ENCODE measurements at regions not wholly inside any gene's neighbourhood (a gene's known extent, or its start where the extent isn't known, plus 50 kb on each side); places are given as distances from the start of the nearest gene placed in this dataset.
"Not testable (repeated sequence)": the region's sequence is repeated elsewhere in the genome, so short reads cannot be mapped to it uniquely, and the experiment has no call there.

DNA sequence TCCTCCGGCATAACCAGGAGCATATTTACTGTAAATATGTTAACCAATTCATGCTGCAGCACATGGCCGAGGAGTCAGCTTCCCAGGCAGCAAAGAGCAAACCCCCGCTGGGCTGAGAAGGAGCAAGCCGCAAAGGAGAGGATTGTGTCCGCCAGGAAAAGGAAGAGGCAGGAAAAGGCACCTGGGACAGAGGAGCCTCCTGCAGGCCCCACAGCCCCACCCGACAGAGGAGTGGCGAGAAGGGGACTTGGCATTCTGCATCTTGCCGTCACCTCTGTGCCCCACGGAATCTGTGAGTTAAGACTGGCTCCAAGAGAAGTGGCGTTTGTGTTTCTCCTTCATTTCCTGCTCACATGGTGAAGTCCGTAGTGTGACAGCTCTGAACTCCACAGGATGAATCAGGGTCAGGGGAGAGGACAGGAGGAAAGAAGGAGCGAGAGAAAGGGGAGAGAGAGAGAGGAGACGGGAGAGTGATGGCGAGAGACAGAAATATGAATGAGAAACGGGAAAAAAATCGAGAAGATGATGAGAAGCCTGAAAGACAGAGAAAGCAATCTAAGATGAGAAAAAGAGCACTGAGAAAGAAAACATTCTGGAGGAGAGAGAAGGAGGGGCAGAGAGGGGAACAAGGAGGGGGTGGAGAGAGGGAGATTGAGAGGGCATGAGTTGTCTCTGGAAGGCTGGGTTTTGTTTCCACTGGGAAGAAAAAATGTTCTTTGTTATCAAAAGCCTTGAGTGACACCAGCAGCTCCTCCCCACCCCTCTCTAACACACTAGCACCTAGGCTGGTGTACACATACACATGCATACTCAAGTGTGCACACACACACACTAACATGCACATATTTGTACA lies 489.6 kb downstream of the MN1 start:
- DNase-seq (ENCODE audit: low read depth), result peak; percentile 20

DNA sequence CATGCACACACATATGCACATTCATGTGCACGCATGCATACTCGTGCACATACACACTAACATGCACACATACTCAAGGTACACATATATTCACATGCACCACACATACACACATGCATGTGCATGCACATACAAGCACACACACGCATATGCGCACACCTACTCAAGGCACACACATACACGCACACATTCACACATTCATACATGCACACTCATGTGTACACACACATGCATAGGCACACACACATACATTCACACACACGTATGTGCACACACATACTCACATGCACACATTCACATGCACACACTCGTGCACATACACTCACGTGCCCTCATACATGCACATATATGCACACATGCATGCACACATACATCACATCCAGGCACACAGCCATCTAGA lies 489.0 kb downstream of the MN1 start:
- no peak for DNase-seq (ENCODE audit: low read depth)

GRCh38 chr22:27312966-27313855 lies 488.3 kb downstream of the MN1 start:
- DNase-seq (ENCODE audit: low read depth), result no peak

DNA sequence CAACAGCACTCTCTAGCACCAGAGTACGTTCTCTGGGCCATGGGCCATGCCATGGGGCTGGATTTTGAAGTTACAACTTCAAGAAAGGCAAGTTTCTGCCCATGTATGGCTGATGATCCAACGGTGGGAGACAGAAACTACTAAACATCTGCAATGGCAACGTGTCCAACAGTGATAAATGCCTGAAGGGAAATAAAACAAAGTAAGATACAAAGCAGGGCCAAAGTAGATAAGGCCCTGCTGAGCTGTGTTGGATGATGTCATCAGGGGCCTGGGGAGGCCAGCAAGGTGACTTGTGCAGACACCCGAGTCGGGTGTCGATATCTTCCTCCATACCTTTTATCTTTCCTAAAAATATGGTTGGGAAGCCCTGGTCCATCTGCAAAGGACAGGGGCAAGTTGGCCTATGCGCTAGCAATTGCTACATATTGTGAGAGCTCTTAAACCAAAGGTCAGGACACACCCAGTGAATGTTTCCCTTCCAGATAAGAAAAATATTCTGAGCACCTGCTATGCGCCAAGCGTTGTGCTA lies 487.2 kb downstream of the MN1 start:
- no peak for DNase-seq (ENCODE audit: low read depth)

GRCh38 chr22:27315833-27316232 lies 485.7 kb downstream of the MN1 start:
- no peak for DNase-seq (ENCODE audit: low read depth)

DNA sequence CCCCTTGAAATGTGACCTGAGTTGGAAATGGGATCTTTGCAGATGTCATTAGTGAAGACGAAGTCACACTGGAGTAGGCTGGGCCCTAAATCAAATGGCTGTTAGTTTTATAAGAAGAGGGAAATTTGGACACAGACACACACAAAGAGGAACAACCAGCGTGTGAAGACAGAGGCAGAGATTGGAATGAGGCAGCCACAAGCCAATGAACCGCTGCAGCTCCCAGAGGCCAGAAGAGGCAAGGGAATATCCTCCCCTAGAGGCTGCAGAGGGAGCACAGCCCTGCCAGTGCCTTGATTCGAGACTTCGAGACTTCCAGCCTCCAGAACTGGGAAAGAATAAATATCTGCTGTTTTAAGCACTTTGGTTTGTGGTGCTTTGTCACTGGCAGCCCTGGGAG lies 484.5 kb downstream of the MN1 start:
- DNase-seq (ENCODE audit: low read depth), result peak; percentile 70

DNA sequence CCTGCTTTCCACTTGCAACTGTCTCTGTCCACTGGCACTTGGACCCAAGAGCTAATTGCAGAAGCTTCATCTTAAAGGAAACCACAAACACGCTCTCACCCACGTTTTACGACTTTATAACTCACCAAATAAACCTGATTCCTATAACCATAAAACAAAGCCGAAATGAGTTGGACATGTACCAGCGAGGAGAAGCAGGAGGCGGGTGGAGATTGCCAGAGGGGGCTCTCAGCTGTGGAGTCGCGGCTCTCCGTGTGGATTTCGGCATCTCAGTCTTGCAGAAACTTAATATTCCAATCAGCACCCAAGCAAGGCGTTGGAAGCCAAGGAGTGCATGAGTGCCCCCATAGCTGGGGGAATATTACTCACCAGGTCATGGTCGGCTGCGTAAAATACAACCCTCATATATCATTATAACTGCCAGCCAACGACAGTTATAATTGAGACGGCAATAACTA lies 483.6 kb downstream of the MN1 start:
- DNase-seq (ENCODE audit: low read depth), result peak; percentile 59

DNA sequence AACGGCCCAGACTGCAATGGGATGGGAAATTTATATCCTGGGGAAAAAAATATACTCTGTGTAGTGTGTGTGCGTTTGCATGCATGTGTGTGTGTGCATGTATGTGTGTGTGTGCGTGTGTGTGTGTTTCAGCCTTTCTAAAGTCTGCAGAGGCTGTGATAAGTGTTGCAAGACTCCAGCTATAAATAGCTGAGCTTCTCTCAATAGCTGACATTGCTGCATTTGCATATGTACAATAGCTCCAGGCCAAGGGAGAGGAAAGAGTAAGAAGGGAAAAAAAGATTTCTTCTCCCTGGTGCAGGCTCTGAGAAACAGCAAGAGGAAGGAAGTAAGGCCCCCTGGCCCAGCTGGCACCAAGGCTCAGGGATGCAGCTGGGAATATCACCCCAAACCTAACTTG lies 483.0 kb downstream of the MN1 start:
- no peak for DNase-seq (ENCODE audit: low read depth)

DNA sequence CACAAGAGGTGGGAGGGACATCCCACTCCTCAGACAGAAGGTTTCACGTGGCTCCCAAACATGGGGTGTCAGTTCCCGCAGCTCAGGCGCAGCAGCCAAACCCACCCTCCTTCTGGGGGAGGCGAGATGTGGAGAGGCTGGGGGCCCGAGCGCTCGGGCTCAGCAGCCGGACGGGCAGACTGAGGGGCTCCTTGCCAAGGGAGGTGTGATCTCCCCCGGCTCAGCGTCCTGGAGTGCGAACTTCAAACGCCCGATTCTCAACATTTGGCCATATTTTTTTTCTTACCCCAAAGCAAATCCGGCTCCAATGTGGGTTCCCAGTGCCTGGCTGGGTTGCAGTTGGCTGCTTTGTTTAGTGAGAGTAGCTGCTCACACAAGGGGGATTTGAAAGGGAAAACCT lies 477.9 kb downstream of the MN1 start:
- no peak for DNase-seq (ENCODE audit: low read depth)

GRCh38 chr22:27324908-27325307 lies 476.6 kb downstream of the MN1 start:
- not testable (repeated sequence) for DNase-seq (ENCODE audit: low read depth)

DNA sequence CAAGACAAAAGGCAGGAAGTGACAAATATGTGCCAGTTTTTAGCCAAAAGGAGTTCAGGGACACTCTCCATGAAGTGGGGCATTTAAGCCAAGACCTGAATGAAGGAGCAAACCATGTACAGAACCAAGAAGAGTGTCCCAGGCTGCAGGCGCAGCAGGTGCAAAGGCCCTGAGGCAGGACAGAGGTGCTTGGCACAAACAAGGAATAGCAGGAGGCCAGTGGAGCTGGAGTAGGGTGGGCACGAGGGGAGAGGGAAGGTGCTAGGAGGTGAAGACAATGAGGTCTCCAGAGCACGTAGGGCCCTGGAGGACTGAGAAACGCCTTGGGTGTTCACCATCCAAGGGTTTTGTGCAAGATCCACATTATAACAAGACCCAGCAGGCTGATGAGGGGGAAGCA lies 474.1 kb downstream of the MN1 start:
- DNase-seq (ENCODE audit: low read depth), result no peak

DNA sequence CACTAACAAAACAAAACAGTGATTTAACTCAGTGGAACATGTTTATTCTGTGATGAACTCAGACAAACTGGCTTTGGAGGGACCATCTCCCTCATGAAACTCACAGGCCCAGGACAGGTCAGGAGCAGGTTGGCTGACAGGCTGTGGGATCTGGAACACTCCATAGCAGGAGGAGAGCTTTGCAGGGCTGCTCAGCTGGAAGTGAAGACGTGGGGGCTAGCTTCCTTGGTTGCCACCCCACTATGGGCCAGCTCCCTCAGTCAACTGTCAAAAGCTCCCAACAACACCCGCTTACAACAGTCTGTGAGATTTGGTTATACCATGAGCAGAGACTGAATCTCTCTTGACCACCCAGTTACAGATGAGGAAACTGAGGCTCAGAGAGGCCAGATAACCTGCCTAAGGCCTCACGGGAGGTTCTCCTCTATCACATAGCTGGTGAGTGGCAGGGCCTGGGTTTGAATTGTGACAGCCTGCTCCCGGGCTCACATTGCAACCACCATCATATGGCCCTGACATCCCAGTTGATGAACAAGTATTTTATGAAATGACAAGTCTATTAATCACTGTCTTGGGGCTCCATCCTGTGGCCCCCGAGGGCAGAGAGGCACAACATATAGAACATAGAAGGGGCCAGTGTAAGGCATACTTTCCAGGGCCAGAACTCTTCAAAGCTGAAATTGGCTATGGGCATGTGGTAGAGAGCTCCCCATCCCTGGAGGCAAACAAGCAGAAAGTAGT lies 473.4 kb downstream of the MN1 start:
- DNase-seq (ENCODE audit: low read depth), result no peak

DNA sequence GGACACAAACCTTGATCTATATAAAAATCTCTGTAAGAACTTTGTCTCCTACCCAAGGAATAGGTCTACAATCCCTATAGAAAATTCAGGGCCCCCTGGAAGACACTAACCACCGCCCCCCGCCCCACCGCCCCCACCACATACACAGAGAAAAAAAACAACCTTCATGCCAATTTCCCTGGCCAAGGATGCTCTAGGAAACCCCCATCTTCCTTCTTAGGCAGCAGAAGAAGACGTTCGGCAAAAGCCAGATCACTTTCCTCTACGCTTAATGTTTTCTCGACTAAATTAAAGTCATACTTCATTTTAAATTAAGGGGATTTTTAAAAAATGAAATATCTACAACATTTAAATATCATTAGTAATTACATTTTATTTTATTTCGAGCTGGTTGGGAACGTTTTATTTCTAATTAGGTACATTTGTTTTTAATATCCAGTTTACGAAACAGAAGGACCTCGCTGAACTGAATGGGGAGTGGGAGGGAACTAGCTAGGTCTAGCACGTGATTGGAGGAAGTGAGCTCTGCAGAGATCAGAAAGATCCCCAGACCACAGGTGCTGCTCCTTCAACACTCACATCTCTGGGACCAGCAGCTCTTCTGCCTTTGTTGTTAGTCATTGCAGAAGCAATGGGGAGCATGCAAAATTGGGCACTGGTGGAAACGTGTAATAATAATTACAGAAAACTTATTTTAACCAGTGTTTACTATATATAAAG lies 472.3 kb downstream of the MN1 start:
- no peak for DNase-seq (ENCODE audit: low read depth)

DNA sequence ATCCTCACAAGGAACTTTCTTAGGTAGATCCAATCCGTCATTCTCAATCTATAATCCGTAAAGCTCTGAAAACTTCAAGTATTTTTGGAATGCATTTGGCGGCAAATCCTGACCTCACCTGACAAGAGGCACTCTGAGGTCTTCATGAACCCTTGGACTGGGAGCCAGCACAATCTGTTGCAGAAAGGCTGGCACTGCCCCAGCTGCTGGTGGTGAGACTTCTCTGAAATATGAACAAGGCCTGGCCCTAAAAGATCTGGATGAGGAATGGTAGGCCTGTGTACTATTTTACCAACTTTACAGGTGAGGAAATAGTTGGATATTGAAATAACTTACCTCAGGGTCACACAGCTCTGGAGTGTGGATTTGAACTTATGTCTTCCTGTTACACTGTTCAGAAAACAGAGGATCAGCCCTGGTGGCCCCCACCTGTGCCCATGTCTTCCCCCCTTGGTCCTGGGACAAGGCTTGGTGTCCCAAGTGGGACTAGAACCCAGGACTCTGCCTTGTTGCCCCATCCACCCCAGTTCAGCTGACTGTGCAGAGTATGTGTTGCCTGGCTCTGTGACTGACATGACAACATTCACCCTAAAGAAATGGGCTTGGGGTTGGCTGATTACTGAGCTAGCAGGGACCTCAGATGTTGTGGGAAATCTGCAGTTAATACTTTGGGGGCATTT lies 471.4 kb downstream of the MN1 start:
- DNase-seq (ENCODE audit: low read depth), result no peak

- peak; percentile 61 for DNase-seq (ENCODE audit: low read depth)
Measured at GRCh38 chr22:27331526-27332281, 469.9 kb downstream of the MN1 start.

GRCh38 chr22:27335102-27335660 lies 466.4 kb downstream of the MN1 start:
- no peak for DNase-seq (ENCODE audit: low read depth)

DNA sequence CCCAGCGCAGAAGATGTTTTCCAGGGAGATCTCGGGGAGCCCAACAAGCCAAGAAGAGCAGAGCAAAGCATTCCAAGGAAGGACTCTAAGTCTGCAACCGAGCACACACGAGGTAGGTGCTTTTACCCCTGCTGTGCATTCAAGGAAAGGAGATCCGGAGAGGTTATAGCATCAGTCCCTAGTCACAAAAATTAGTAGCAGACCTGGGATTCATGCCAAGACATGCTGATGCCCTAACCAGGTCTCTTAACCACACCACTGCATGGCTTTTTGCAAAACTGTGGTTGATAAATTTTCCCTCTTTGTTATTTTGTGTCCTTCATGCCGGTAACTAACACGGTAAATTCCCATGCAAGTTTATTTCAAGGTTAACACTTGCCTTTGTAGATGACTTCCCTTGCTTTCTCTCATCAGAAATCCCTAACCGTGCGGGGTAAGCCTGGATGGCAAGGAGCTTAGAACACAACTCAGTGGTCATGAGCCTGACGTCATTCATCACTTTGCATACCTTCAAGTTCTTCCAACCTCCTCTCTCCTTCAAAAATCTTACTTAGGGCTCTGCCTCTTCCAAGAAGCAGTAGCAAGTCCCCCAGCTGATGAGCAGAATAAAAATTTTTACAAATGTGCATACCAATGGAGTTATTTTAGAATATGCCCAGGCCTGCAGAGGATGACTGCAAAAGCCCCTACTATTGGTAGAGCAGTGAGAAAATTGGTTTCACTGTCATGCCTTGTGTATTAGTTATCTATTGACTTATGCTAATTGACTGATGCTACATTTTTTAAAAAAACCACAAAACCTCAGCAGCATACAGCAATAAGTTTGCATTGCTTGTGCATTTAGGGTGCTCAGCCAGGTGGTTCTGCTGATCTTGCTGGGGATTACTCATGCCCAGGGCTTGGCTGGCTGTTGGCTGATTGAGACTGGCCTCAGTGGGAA lies 465.1 kb downstream of the MN1 start:
- peak; percentile 33 for DNase-seq (ENCODE audit: low read depth)

GRCh38 chr22:27337676-27338075 lies 463.9 kb downstream of the MN1 start:
- DNase-seq (ENCODE audit: low read depth), result no peak

Measured in Daoy (cell line).